ENCODE measurements at regions not wholly inside any gene's neighbourhood (a gene's known extent, or its start where the extent isn't known, plus 50 kb on each side); places are given as distances from the start of the nearest gene placed in this dataset.

- Histone ChIP-seq H3K79me2 (ENCODE audit: insufficient read depth, low read length) (no peaks in the 10 kb centered on the region), H3K36me3 (ENCODE audit: insufficient read depth, low read length) (no peaks in the 10 kb centered on the region), H3K9me3 (ENCODE audit: insufficient read depth, low read depth, low read length) (no peaks in the 10 kb centered on the region), H3K27me3 (ENCODE audit: insufficient read depth, low read length, poor library complexity, severe bottlenecking) (no peaks in the 10 kb centered on the region), H3K9ac (ENCODE audit: low read depth, low read length, poor library complexity, severe bottlenecking) (no peak overlapping the region), H4K20me1 (ENCODE audit: insufficient read depth, low read length, poor library complexity, severe bottlenecking) (no peaks in the 10 kb centered on the region), H3K4me2 (ENCODE audit: low read depth, low read length, poor library complexity, severe bottlenecking) (no peak overlapping the region), H3K9me2 (replicated peaks; ENCODE audit: low read depth, low read length) (no peaks in the 10 kb centered on the region), H3K4me1 (ENCODE audit: insufficient read depth, low read length, poor library complexity, severe bottlenecking) (no peaks in the 10 kb centered on the region), H2AFZ (ENCODE audit: low read length) (no peak overlapping the region), H3F3A (ENCODE audit: low read depth) (no peaks in the 10 kb centered on the region), H3K4me3 (ENCODE audit: low read length, poor library complexity, severe bottlenecking) (no peak overlapping the region)
- TF ChIP-seq EZH2phosphoT487 (IDR thresholded peaks at IDR 0.05; ENCODE audit: borderline replicate concordance): no peak
Observed at GRCh38 chr1:29836651-29837646, 600.6 kb downstream of the PTPRU start.

GRCh38 chr1:29835874-29836273, 599.6 kb downstream of the PTPRU start:
- no peak for TF ChIP-seq EZH2phosphoT487 (IDR thresholded peaks at IDR 0.05; ENCODE audit: borderline replicate concordance)
- TF ChIP-seq CTCF (conservative IDR thresholded peaks at IDR 0.05; ENCODE audit: low read length): no peak
- no peak overlapping the region for H3K4me2 ChIP-seq (ENCODE audit: low read depth, low read length, poor library complexity, severe bottlenecking)
- H4K20me1 ChIP-seq (ENCODE audit: insufficient read depth, low read length, poor library complexity, severe bottlenecking): no peaks in the 10 kb centered on the region
- H3K4me1 ChIP-seq (ENCODE audit: insufficient read depth, low read length, poor library complexity, severe bottlenecking): no peaks in the 10 kb centered on the region
- no peaks in the 10 kb centered on the region for H3F3A ChIP-seq (ENCODE audit: low read depth)
- H3K9me2 ChIP-seq (replicated peaks; ENCODE audit: low read depth, low read length): no peaks in the 10 kb centered on the region
- no peak overlapping the region for H3K9ac ChIP-seq (ENCODE audit: low read depth, low read length, poor library complexity, severe bottlenecking)
- no peaks in the 10 kb centered on the region for H3K27me3 ChIP-seq (ENCODE audit: insufficient read depth, low read length, poor library complexity, severe bottlenecking)
- no peak overlapping the region for H2AFZ ChIP-seq (ENCODE audit: low read length)
- no peaks in the 10 kb centered on the region for H3K36me3 ChIP-seq (ENCODE audit: insufficient read depth, low read length)
- no peaks in the 10 kb centered on the region for H3K9me3 ChIP-seq (ENCODE audit: insufficient read depth, low read depth, low read length)
- no peak overlapping the region for H3K4me3 ChIP-seq (ENCODE audit: low read length, poor library complexity, severe bottlenecking)
- H3K79me2 ChIP-seq (ENCODE audit: insufficient read depth, low read length): no peaks in the 10 kb centered on the region

DNA sequence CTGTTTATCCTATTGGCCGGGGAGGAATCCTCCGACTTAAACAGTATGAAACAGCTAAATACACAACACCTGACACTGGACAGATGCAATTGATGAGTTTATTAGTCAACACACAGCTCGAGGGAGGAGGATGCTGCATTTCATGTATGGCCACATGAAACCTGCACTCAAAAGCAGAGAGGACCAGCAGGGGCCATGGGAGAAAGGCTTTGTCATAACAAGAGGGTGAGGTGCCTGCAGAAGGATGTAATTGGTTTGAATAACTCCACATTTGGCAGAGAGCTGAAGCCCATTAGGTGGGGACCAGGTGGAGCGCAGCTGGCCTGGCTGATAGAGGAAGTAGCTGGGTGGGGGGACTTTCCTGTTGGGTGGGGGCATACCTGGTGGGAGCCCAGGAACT, 599.1 kb downstream of the PTPRU start:
- Histone ChIP-seq H3K9ac (ENCODE audit: low read depth, low read length, poor library complexity, severe bottlenecking) (no peak overlapping the region), H3K79me2 (ENCODE audit: insufficient read depth, low read length) (no peaks in the 10 kb centered on the region), H3K9me3 (ENCODE audit: insufficient read depth, low read depth, low read length) (no peaks in the 10 kb centered on the region), H4K20me1 (ENCODE audit: insufficient read depth, low read length, poor library complexity, severe bottlenecking) (no peaks in the 10 kb centered on the region), H3K36me3 (ENCODE audit: insufficient read depth, low read length) (no peaks in the 10 kb centered on the region), H2AFZ (ENCODE audit: low read length) (no peak overlapping the region), H3K4me3 (ENCODE audit: low read length, poor library complexity, severe bottlenecking) (no peak overlapping the region), H3K4me2 (ENCODE audit: low read depth, low read length, poor library complexity, severe bottlenecking) (no peak overlapping the region), H3K9me2 (replicated peaks; ENCODE audit: low read depth, low read length) (no peaks in the 10 kb centered on the region), H3K4me1 (ENCODE audit: insufficient read depth, low read length, poor library complexity, severe bottlenecking) (no peaks in the 10 kb centered on the region), H3K27me3 (ENCODE audit: insufficient read depth, low read length, poor library complexity, severe bottlenecking) (no peaks in the 10 kb centered on the region), H3F3A (ENCODE audit: low read depth) (no peaks in the 10 kb centered on the region)
- TF ChIP-seq CTCF (conservative IDR thresholded peaks at IDR 0.05; ENCODE audit: low read length): no peak
- no peak for TF ChIP-seq EZH2phosphoT487 (IDR thresholded peaks at IDR 0.05; ENCODE audit: borderline replicate concordance)
